PC-3 (cell line): ENCODE measurements at regions not wholly inside any gene's neighbourhood (a gene's known extent, or its start where the extent isn't known, plus 50 kb on each side); places are given as distances from the start of the nearest gene placed in this dataset.

Experiments
- CTCF ChIP-seq: fragments of 300-600 bp; sonication (generic); conservative IDR thresholded peaks from 2 replicates; pipeline ENCODE4 v1.5.1; 2017; ENCODE audit warnings: antibody characterized with exemption, low read depth, mild to moderate bottlenecking, low read length
- EZH2 ChIP-seq: fragments of 300-600 bp; sonication (generic); IDR thresholded peaks from one replicate; pipeline ENCODE4 v1.6.1; 2017; ENCODE audit warnings: antibody characterized with exemption, mild to moderate bottlenecking, low read length; ENCODE audit not compliant: unreplicated experiment

- TF ChIP-seq CTCF = no peak
- TF ChIP-seq EZH2 = no peak
Measured at GRCh38 chr11:37092487-37092886, 494.5 kb upstream of the RAG2 start.
